GM18907 (cell line): ENCODE measurements at regions not wholly inside any gene's neighbourhood (a gene's known extent, or its start where the extent isn't known, plus 50 kb on each side); places are given as distances from the start of the nearest gene placed in this dataset.
"Not testable (repeated sequence)": the region's sequence is repeated elsewhere in the genome, so short reads cannot be mapped to it uniquely, and the experiment has no call there.

ENCODE experiments used
- ATAC-seq: cut with Tn5 transposase; IDR thresholded peaks from one replicate; pipeline ENCODE4 v1.9.1; 2021; ENCODE audit warnings: mild to moderate bottlenecking, moderate library complexity; ENCODE audit not compliant: unreplicated experiment

DNA sequence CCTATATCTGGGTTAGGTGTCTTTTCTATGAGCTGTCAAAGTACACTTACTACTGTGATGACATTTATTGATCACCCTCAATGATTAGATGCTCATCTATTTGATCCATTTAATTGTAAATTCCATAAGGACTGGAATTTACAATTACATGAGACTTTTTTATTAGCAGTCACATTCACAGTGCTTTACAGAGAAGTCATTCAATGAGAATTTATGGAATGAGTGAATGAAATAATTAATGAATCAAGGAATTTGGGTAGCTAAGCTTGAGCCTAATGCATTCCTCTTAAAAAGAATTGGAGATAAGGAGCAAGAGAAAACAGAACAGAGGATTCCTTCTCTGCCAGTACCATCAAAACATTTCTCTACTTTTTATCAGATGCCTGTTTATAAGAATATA is 1437.5 kb upstream of the CDH8 start:
- no peak for ATAC-seq

DNA sequence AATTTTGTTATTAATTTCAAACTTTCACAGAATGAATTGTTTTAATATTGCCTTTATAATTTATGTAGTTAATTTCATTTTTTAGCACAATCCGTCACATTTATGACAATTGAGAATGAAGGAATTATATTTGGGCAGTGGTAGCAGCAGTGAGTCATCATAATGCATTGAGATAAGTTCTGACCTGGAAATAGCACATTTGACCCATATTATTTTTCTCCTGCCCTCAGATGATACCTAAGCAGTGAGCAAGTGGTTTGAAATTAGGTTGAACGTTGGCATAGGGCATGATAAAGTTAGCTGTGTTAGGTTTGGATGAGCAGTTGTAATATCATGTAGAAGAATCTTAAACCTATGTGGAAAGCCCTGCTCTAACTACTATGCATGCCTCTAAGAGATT is 1431.3 kb upstream of the CDH8 start:
- no peak for ATAC-seq

DNA sequence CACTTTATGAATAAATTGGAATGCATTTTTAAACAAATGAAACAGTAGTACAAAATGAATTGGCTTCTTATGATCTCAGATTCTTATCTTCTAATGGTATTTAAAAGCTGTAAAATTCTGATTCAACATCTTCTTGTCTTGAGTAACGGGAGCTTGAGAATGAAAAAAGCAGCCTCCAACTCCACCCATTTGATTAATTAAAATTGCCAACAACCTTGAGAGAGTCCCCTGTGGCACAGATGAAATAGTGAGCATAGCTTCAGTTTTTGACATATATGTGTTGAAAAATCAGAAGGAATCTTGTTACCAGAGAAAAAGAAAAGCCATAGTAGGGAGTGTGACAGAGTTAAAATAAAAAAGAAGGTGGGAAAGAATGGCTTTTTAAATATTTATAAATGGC is 1426.1 kb upstream of the CDH8 start:
- no peak for ATAC-seq

DNA sequence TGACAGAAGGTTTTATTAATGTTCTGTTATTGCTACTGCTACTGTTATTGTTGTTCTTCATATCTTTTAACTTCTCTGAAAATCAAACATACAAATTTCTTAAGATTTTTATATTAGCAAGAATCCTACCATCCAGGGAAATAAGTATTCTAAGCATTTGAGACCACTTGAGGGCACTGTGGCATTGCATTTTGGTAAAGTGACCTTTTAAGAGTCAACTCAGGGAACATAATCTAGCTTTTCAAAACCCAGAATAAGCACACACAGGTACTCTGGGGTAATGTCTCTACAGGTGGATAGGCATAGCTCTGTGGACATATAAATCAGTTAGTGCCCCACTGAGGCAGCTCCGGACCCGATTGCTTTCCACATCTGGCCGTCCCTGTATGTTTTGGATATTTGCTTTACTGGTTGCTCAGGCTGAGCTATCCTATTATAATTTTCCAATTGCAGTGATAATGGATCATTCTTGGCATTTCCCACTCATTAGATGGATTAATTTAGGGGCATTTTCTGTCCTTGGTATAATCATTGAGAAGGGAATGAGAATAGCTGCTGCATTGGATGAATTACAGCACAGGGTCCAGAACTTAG is 1425.1 kb upstream of the CDH8 start:
- no peak for ATAC-seq

DNA sequence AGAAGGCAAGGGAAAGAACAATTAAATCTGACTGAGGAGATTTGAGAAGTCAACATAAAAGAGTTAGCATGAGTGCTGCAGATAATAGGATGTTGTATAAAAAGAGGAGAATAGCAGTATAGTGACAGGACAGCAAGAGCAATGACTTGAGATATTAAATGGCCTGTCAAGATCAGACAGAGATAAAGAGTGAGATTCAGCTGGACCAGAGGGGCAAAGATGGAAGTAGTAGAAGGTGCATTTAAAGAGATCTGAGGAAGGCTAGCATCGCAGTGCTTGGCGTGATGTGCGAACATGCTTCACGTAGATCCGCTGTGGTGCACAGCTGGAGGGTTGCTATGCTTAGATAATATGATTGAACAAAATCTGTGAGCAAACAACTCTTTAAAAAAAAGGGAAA is 1422.6 kb upstream of the CDH8 start:
- no peak for ATAC-seq

DNA sequence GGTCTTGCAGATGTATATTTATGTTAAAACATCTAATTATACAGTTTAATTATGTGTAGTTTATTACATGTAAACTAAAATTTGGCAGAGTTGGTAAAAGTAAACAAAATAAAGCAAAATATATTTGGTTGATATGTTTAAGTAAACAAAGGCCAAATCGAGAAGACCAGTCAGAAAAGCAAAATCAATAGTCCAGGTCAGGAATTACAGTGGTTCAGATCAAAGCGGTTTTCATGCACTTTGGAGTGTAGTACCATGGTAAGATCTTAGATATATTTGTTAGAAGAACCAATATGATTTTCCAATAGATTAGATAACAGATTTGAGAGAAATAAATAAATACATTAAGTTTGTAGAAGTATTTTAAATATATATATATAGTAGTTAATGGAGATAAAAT is 1421.6 kb upstream of the CDH8 start:
- no peak for ATAC-seq

DNA sequence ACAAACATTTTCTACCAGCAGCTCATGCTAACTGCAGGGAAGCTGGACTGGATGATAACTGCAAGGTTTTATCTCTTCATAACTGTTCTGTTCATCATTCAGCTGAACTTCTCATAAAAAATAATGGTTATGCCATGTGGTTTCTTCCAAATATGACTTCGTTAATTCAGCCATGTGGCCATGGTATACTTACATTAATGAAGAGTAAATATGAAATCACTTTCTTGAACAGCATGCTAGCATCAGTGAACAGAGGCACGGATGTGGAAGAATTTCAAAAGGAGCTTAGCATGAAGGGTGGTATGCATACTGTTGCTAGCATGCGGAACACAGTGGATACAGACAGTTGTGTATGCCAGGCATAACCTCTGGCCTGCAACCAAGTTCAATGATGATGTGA is 1417.0 kb upstream of the CDH8 start:
- ATAC-seq, result no peak

DNA sequence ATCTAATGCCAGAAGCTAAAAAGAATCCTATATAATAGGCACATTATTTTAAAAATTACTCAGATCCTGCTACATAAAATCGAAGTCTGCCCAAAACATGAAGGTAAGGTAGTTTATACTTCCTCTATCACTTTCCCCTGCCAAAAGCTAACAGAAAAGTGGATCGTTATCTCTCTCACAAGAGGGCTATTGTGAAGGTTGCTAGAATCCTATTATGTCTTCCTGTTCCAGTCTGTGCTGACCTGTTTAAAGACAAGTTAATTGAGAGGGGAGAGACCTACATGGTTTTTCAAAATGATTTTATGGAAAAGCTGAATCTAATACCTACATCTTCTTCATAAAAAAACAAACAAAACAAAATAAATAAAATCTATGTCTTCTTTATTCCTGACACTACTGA is 1410.9 kb upstream of the CDH8 start:
- no peak for ATAC-seq

DNA sequence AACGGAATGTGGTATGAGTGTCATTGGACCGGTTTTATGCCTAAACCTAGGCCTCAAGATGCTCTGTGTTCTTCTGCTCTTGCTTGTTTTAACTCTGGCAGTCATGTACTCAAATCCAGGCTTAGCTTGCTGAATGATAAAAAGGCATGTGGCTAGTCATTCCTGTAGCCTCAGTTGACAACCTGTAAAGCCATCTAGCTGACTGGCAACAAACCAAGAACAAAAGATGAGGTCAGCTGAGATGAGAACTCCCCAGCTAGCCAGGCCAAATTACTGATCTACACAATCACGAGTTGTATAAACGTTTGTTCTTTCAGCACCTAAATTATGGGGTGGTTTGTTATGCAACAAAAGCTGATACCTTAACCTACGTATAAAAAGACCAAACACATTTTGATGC is 1406.0 kb upstream of the CDH8 start:
- no peak for ATAC-seq

DNA sequence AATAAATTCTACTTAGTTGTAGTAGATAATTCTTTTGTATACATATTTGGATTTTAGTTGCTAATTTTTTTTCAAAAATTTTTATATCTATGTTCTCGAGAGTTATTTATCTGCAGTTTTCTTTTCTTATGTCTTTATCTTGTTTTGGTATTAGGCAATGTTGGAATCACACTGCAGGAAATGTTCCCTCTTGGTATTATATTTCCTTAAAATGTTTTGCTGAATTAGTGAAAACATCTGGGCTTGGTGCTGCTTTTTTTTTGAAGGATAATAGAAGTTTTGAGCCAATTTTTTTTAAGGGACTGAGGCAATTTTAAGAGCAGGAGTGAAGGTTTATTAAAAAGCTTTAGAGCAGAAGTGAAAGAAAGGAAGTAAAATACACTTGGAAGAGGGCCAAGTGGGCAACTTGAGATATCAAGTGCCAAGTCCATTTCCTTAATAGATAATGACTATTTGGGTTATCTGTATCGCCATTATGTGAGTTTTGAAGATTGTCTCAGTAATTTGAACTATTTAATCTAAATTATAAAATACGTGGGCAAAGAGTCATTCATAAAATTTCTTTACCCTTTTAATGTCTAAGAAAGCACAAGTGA is 1390.1 kb upstream of the CDH8 start:
- ATAC-seq, result no peak

DNA sequence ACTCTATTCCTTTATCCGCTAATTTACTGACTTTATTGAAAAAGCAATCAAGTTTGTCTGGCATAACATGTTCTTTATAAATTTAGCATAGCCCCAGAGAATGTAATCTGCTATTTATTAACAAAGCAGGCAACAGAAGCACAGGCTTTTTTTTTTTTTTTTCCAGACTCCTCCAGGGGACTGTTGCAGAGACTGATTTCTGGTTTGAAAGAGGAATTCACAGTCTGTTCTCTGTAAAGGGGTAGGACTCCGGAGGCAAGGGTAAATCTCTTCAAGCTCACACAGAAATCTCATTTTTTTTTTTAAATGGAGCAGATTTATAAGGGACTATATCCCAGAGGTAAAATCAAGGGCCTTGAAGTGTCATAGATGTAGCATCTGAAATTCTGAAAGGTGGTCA is 1386.5 kb upstream of the CDH8 start:
- no peak for ATAC-seq

DNA sequence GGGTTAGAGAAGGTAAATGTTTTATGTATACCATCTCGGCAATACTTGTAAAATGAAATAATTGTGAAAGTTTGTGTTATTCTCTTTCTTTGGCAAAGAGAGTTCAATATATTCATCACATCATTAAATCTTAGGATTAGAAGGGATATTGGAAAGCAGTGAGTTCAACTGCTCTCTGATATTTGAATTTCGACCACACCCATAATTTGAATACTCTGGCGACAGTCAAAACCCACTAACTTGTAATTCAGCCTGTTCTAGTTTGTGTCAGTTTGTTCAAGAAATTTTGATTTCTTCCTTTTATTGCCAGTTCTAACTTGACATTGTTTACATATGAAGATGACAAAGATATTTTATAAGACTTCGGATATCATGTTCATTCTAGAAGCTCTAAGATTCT is 1380.5 kb upstream of the CDH8 start:
- no peak for ATAC-seq

DNA sequence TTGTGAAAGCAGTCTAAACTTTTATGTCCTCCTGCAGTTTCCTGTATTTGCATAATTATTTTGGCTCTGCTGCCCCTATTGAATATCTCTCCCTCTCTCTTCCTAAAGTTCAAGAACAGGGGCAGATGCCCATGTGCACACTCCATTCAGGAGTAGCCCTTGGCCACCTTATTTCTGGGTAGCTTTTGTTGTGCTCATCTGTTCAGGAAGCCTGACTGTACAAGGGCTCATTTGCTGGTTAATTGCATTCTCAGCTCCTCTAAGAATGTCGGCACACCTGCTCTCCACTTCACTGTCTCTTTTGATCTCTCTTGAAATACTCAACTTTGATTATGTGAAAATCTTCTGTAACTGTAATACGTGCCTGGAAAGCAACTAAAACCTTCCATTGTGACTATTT is 1378.8 kb upstream of the CDH8 start:
- no peak for ATAC-seq

DNA sequence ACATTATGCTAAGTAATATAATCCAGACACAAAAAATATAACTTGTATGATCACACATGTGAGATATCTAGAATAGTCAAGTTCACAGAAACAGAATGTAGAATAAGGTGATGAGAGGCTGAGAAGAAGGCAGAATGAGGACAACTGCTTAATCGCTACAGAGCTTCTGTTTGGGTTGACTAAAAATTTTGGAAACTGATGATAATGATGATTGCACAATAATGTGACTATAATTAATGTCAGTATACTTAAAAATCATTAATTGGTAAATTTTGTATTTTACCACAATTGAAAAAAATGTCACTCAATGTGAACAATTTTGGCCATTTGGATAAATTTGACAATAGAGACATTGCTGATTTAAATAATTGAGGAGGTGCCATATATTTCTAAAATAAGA is 1374.4 kb upstream of the CDH8 start:
- ATAC-seq, result no peak

DNA sequence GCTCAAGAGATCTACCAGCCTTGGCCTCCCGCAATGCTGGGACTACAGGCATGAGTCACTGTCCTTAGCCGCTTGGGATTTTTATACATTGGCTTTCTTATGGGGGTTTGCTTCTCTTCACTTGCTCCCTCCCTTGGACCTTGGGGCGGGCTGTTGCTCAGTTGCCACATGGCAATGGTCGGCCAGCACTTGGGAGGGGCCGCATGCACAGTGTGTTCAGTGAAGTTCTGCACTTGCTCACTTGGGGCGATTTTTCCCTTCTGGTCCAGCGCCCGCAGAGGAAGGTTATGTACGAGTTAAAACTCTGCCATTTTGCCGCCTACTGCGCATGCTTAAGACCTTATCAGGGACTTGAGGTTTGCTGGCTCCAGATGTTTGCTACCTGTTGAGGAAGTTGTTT is 1367.6 kb upstream of the CDH8 start:
- no peak for ATAC-seq

DNA sequence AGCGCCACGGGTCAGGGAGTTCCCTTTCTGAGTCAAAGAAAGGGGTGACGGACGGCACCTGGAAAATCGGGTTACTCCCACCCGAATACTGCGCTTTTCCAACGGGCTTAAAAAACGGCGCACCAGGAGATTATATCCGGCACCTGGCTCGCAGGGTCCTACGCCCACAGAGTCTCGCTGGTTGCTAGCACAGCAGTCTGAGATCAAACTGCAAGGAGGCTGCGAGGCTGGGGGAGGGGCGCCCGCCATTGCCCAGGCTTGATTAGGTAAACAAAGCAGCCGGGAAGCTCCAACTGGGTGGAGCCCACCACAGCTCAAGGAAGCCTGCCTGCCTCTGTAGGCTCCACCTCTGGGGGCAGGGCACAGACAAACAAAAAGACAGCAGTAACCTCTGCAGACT is 1352.0 kb upstream of the CDH8 start:
- not testable (repeated sequence) for ATAC-seq

DNA sequence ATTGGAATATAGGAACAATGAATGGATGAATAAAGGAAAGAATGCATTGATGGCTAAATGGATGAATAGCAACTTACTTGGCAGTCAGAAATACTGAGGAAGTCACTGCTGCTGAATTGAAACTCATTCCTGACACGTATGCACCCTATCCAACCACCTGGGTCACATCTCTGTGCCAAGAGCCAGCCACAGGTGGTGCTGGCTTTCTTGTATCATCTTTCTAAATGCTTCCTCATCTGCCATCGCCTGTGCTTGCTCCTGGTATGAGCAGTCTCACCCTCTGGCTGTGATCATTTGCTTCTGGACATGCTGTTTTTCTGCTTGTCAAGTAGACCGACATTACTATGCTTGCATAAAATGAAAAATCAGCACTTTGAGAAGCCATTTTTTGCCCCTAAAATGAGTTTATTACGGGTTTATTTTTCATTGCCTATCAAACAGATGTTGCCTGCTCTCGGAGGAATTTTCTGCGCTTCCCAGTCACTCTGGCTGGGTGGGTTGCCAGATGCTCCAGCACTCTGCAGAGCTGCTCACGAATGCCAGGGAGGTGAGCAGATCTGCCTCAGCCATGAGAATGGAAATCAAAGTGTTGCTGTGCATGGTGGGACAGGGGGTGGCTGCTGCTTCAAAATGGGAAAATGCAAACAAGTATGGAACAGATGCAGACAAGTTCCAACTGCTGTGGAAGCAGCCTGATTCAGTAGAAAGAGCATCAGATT is 1349.6 kb upstream of the CDH8 start:
- ATAC-seq, result no peak

DNA sequence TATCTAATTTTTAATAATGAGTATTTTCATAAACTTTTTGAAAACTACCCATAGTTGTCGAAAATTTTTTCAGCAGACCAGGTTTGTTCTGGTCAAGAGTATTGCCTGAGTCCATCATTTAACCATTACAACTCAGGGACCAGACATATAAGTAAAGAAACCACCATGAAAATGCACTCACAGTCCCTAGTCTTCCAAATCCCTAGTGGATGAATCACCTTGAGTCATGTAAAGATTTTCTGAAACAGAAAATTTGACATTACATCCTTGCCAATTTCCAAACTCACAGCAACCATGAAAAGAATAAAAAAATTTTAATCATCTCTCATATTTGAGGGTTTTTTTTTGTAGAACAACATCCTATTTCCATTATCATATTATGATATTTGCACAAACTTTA is 1337.5 kb upstream of the CDH8 start:
- ATAC-seq, result no peak

DNA sequence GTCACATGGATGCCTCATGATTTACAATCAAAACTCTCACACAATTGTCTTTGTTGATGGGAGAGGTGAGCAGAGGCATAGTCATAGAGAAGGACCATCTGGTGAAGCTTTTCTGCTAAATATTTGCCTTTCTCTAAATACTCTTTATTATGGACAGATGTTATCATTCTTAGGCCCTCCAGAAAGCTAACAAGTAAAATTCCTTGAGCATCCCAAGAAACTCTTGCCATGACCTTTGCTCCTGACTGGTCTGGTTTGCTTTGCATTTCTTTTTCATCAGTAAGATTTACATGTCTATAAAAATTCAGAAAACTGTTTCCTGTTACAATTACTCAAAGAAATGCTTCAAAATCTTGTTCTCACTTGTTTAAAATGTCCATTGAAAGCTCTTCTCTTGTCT is 1336.6 kb upstream of the CDH8 start:
- ATAC-seq, result no peak

DNA sequence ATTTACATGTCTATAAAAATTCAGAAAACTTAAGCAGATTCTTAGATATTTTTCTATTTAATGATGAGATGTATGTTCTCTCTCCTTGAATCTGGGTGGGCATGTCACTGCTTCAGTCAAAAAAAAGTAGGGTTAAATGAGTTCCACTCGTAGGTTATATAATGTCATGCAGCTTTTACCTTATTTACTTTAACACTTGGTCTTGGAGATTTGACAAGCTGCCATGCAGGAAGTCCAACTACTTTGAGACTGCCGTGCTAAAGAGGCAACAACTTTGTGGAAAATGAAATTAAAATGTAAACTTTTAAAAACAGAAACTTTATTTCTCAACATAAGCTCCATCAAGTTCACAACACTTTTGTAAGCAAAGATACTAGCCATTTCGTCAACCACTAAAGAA is 1336.0 kb upstream of the CDH8 start:
- no peak for ATAC-seq

DNA sequence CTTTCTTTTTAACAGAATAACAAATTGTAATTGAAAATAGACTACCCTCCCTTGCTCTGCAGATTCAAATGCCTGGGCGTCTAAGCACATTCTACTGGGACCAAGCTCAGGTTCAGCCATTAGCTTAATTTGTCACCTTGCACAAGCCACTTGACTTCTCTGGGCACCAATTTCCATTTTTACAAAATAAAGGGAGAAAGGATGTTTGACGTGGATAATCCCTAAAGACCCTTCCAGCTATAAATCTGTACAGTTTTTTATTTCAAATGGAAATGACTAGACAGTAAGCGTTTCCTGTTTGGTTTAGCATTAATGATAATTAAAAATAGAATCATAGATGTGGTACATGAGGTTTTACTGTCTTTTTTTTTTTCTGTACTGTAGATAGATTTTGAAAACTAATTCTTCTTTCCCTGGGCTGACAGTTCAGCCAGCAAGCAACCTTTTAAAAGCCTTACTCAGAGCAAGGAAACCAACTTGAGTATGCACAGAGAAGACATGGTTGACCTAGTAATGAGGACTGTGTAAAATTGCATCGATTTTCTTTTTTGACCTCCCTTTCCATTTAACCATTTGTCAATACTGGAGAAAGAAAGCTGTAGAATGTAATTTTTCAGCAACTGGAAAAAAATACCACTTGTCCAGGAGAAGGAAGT is 1329.5 kb upstream of the CDH8 start:
- no peak for ATAC-seq

DNA sequence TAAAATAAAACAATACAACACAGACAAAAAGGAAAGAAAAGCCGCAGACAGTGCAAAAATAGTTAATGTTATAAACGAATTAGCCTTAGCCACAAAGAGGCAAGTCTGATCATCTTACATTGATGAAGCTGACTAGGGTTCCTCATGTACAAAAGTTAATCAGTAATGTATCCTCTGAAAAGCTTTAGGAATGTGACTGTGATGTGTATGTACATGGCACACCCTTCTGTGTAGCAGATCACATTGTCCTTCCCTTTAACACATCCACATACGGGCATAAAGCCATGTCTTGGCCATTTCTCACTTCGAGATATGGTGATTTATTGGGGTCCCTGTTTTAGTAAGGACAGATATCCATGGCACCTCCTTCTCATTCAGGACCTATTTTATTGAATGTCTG is 1327.5 kb upstream of the CDH8 start:
- ATAC-seq, result no peak
